H9 (cell line): ENCODE measurements at regions not wholly inside any gene's neighbourhood (a gene's known extent, or its start where the extent isn't known, plus 50 kb on each side); places are given as distances from the start of the nearest gene placed in this dataset.

ENCODE experiments used
- DNase-seq: peaks from one replicate; pipeline ENCODE4 v3.0.0-alpha.2; 2017
- H2AFZ ChIP-seq: one replicate; pipeline ENCODE4 v1.6.1; 2013; ENCODE audit warnings: mild to moderate bottlenecking, low read length, control low read depth, moderate library complexity
- H2AK5ac ChIP-seq: 2 replicates; pipeline ENCODE4 v1.6.1; 2013; ENCODE audit warnings: low read length, control low read depth, mixed read lengths; ENCODE audit not compliant: insufficient read length
- H2BK120ac ChIP-seq: one replicate; pipeline ENCODE4 v1.6.1; 2013; ENCODE audit warnings: low read depth, mild to moderate bottlenecking, low read length, control low read depth, inconsistent platforms; ENCODE audit not compliant: poor library complexity, severe bottlenecking
- H2BK12ac ChIP-seq: 2 replicates; pipeline ENCODE4 v1.6.1; 2013; ENCODE audit warnings: low read length, control low read depth, mixed read lengths, low read depth; ENCODE audit not compliant: insufficient read length
- H2BK15ac ChIP-seq: 2 replicates; pipeline ENCODE4 v1.6.1; 2013; ENCODE audit warnings: low read depth, low read length, control low read depth
- H2BK20ac ChIP-seq: one replicate; pipeline ENCODE4 v1.6.1; 2013; ENCODE audit warnings: low read depth, mild to moderate bottlenecking, low read length, control low read depth, inconsistent platforms; ENCODE audit not compliant: poor library complexity, severe bottlenecking
- H2BK5ac ChIP-seq: 2 replicates; pipeline ENCODE4 v1.6.1; 2013; ENCODE audit warnings: low read length, control low read depth, mixed read lengths; ENCODE audit not compliant: insufficient read length
- H3K14ac ChIP-seq: 2 replicates; pipeline ENCODE4 v1.6.1; 2013; ENCODE audit warnings: low read length, control low read depth; ENCODE audit not compliant: insufficient read depth
- H3K18ac ChIP-seq: 2 replicates; pipeline ENCODE4 v1.6.1; 2013; ENCODE audit warnings: low read depth, mild to moderate bottlenecking, mixed read lengths, low read length, control low read depth; ENCODE audit not compliant: insufficient read length
- H3K23ac ChIP-seq: 2 replicates; pipeline ENCODE4 v1.6.1; 2013; ENCODE audit warnings: low read length, control low read depth, mixed read lengths, low read depth; ENCODE audit not compliant: insufficient read length
- H3K23me2 ChIP-seq: 2 replicates; pipeline ENCODE4 v1.6.1; 2013; ENCODE audit warnings: low read depth, mild to moderate bottlenecking, mixed read lengths, low read length, control low read depth; ENCODE audit not compliant: insufficient read length, poor library complexity, severe bottlenecking
- H3K27ac ChIP-seq: 2 replicates; pipeline ENCODE4 v1.5.1; 2013; ENCODE audit warnings: low read length, control low read depth, mixed read lengths, low read depth; ENCODE audit not compliant: insufficient read length
- H3K27me3 ChIP-seq: 2 replicates; pipeline ENCODE4 v1.6.1; 2013; ENCODE audit warnings: low read length, control low read depth, inconsistent platforms; ENCODE audit not compliant: insufficient read depth
- H3K4ac ChIP-seq: 2 replicates; pipeline ENCODE4 v1.6.1; 2013; ENCODE audit warnings: low read depth, mild to moderate bottlenecking, control low read depth, inconsistent platforms, low read length, moderate library complexity
- H3K4me1 ChIP-seq: 2 replicates; pipeline ENCODE4 v1.6.1; 2013; ENCODE audit warnings: low read length, control low read depth, inconsistent platforms; ENCODE audit not compliant: insufficient read depth
- H3K4me2 ChIP-seq: 2 replicates; pipeline ENCODE4 v1.6.1; 2013; ENCODE audit warnings: low read length, control low read depth, mixed read lengths; ENCODE audit not compliant: insufficient read length, insufficient read depth
- H3K56ac ChIP-seq: 2 replicates; pipeline ENCODE4 v1.6.1; 2013; ENCODE audit warnings: low read depth, mild to moderate bottlenecking, mixed read lengths, low read length, control low read depth; ENCODE audit not compliant: insufficient read length
- H3K79me1 ChIP-seq: 2 replicates; pipeline ENCODE4 v1.6.1; 2013; ENCODE audit warnings: low read depth, mild to moderate bottlenecking, moderate library complexity, low read length, control low read depth, inconsistent platforms; ENCODE audit not compliant: insufficient read depth, poor library complexity, severe bottlenecking
- H3K79me2 ChIP-seq: 2 replicates; pipeline ENCODE4 v1.6.1; 2013; ENCODE audit warnings: low read length, control low read depth, inconsistent platforms; ENCODE audit not compliant: insufficient read depth
- H3K9ac ChIP-seq: 2 replicates; pipeline ENCODE4 v1.6.1; 2013; ENCODE audit warnings: low read length, control low read depth, mixed read lengths; ENCODE audit not compliant: insufficient read length; ENCODE audit errors: extremely low read depth
- H3K9me3 ChIP-seq: one replicate; pipeline ENCODE4 v1.6.1; 2013; ENCODE audit warnings: low read depth, low read length, inconsistent platforms; ENCODE audit not compliant: control insufficient read depth
- H3T11ph ChIP-seq: one replicate; pipeline ENCODE4 v1.6.1; 2013; ENCODE audit warnings: mild to moderate bottlenecking, low read length, control low read depth, inconsistent platforms
- H4K20me1 ChIP-seq: one replicate; pipeline ENCODE4 v1.6.1; 2013; ENCODE audit not compliant: control insufficient read depth, insufficient read length, insufficient read depth
- H4K5ac ChIP-seq: 2 replicates; pipeline ENCODE4 v1.6.1; 2013; ENCODE audit warnings: low read depth, mild to moderate bottlenecking, mixed read lengths, low read length, control low read depth; ENCODE audit not compliant: insufficient read length
- H4K8ac ChIP-seq: replicated peaks from 2 replicates; pipeline ENCODE4 v1.6.1; 2013; ENCODE audit warnings: low read length, control low read depth, mixed read lengths, low read depth; ENCODE audit not compliant: insufficient read length
- H4K91ac ChIP-seq: 2 replicates; pipeline ENCODE4 v1.6.1; 2013; ENCODE audit warnings: low read depth, mild to moderate bottlenecking, moderate library complexity, mixed read lengths, low read length, control low read depth; ENCODE audit not compliant: insufficient read length
- H3K27ac Mint-ChIP-seq, 3 experiments: 2 replicates in 2 of 3; 3 replicates in 1 of 3; pipeline ENCODE4 v1.8.0; 2020 to 2021; ENCODE audit warnings: mixed read lengths in 3 of 3, mild to moderate bottlenecking in 1 of 3, moderate library complexity in 1 of 3
- H3K27me3 Mint-ChIP-seq: 2 replicates; pipeline ENCODE4 v1.8.0; 2021; ENCODE audit warnings: low read depth, mild to moderate bottlenecking, moderate library complexity, mixed read lengths
- H3K36me3 Mint-ChIP-seq, 3 experiments: 2 replicates in 2 of 3; 3 replicates in 1 of 3; pipeline ENCODE4 v1.8.0; 2020 to 2021; ENCODE audit warnings: low read depth in 3 of 3, mixed read lengths in 3 of 3; ENCODE audit not compliant: insufficient read depth in 1 of 3
- H3K4me1 Mint-ChIP-seq, 2 experiments: 2 replicates each; pipeline ENCODE4 v1.8.0; 2020; ENCODE audit warnings: mixed read lengths in 2 of 2
- H3K4me3 Mint-ChIP-seq, 2 experiments: 2 replicates in 1 of 2; 3 replicates in 1 of 2; pipeline ENCODE4 v1.8.0; 2020 to 2021; ENCODE audit warnings: mild to moderate bottlenecking in 2 of 2, mixed read lengths in 2 of 2, moderate library complexity in 1 of 2
- H3K9me3 Mint-ChIP-seq, 2 experiments: 2 replicates in 1 of 2; 3 replicates in 1 of 2; pipeline ENCODE4 v1.8.0; 2020; ENCODE audit warnings: mild to moderate bottlenecking in 2 of 2, mixed read lengths in 2 of 2, moderate library complexity in 1 of 2
- WGBS: extraction: QIAGEN DNeasy Blood & Tissue Kit; methylation state at CpG from one replicate; pipeline ENCODE4 v1.1.7; 2013; ENCODE audit warnings: missing lambda C conversion rate, low lambda C conversion rate, mixed read lengths; ENCODE audit not compliant: insufficient read length; ENCODE audit errors: extremely low coverage; 5-methylcytosine and 5-hydroxymethylcytosine counted together
- TF ChIP-seq, protein P1 (sequence below): fragments of 200-600 bp; sonication (generic); conservative IDR thresholded peaks from 3 replicates; pipeline ENCODE4 v1.8.0; 2021; ENCODE audit warnings: antibody characterized with exemption, mild to moderate bottlenecking

GRCh38 chr10:55943403-55943802 lies 417.7 kb downstream of the ZWINT start:
- no peak overlapping the region for H3K27ac ChIP-seq
- H3K14ac ChIP-seq = no peak overlapping the region
- H3K4me1 Mint-ChIP-seq = peaks cover 0 to 5% of the 10 kb centered on the region in 2 experiments; a peak in 2 of 4 replicates
- TF ChIP-seq, protein P1, sequence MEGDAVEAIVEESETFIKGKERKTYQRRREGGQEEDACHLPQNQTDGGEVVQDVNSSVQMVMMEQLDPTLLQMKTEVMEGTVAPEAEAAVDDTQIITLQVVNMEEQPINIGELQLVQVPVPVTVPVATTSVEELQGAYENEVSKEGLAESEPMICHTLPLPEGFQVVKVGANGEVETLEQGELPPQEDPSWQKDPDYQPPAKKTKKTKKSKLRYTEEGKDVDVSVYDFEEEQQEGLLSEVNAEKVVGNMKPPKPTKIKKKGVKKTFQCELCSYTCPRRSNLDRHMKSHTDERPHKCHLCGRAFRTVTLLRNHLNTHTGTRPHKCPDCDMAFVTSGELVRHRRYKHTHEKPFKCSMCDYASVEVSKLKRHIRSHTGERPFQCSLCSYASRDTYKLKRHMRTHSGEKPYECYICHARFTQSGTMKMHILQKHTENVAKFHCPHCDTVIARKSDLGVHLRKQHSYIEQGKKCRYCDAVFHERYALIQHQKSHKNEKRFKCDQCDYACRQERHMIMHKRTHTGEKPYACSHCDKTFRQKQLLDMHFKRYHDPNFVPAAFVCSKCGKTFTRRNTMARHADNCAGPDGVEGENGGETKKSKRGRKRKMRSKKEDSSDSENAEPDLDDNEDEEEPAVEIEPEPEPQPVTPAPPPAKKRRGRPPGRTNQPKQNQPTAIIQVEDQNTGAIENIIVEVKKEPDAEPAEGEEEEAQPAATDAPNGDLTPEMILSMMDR = no peak
- no peak overlapping the region for H3K9ac ChIP-seq
- H4K5ac ChIP-seq = no peak overlapping the region
- H2AK5ac ChIP-seq = no peak overlapping the region
- H3K27me3 ChIP-seq = no peaks in the 10 kb centered on the region
- H4K20me1 ChIP-seq = no peaks in the 10 kb centered on the region
- H2BK15ac ChIP-seq = no peak overlapping the region
- H2BK12ac ChIP-seq = no peak overlapping the region
- no peak overlapping the region for H2BK120ac ChIP-seq
- H2BK5ac ChIP-seq = no peak overlapping the region
- no peak overlapping the region for H3K4ac ChIP-seq
- H3K79me2 ChIP-seq = no peaks in the 10 kb centered on the region
- no peak overlapping the region for H4K91ac ChIP-seq
- no peak overlapping the region for H3K27ac Mint-ChIP-seq
- H3K56ac ChIP-seq = no peak overlapping the region
- no peak overlapping the region for H3K4me2 ChIP-seq
- H2AFZ ChIP-seq = no peak overlapping the region
- H3K9me3 ChIP-seq = no peaks in the 10 kb centered on the region
- H3K27me3 Mint-ChIP-seq = no peaks in the 10 kb centered on the region
- no peak overlapping the region for H3K23ac ChIP-seq
- H3T11ph ChIP-seq = no peak overlapping the region
- peaks cover 0 to 6% of the 10 kb centered on the region in 2 experiments; a peak in 3 of 5 replicates for H3K9me3 Mint-ChIP-seq
- DNase-seq = no peak
- H3K36me3 Mint-ChIP-seq = peaks cover 0 to 13% (median 2%) of the 10 kb centered on the region in 3 experiments; a peak in 1 of 7 replicates
- no CpG with 5 or more reads among the region's 3 CpGs for WGBS
- H3K4me1 ChIP-seq = no peaks in the 10 kb centered on the region; the same call in 1 of the 2 replicates
- H4K8ac ChIP-seq = no peak overlapping the region
- no peaks in the 10 kb centered on the region for H3K23me2 ChIP-seq
- no peaks in the 10 kb centered on the region for H3K79me1 ChIP-seq
- no peak overlapping the region for H2BK20ac ChIP-seq
- H3K4me3 Mint-ChIP-seq = no peak overlapping the region
- H3K18ac ChIP-seq = no peak overlapping the region
